ENCODE measurements at regions not wholly inside any gene's neighbourhood (a gene's known extent, or its start where the extent isn't known, plus 50 kb on each side); places are given as distances from the start of the nearest gene placed in this dataset.

- TF ChIP-seq CTCF (IDR thresholded peaks at IDR 0.05; ENCODE audit: poor library complexity) (no peak), EZH2 (IDR thresholded peaks at IDR 0.05; ENCODE audit: borderline replicate concordance) (no peak)
Measured at GRCh38 chr18:9038277-9038871, 64.1 kb upstream of the NDUFV2 start.

All from hepatocyte (in vitro differentiated cells).